K562 (cell line): ENCODE measurements at regions not wholly inside any gene's neighbourhood (a gene's known extent, or its start where the extent isn't known, plus 50 kb on each side); places are given as distances from the start of the nearest gene placed in this dataset.

Source experiments
- CBX3 ChIP-seq, 2 experiments: IDR thresholded peaks; 1 replicate in 1 of 2; 2 replicates in 1 of 2; pipeline ENCODE4 v1.6.1; 2012; ENCODE audit warnings: inconsistent platforms in 2 of 2, low read length in 2 of 2, borderline replicate concordance in 1 of 2, control low read depth in 1 of 2
- CHD2 ChIP-seq: IDR thresholded peaks from 2 replicates; pipeline ENCODE4 v1.6.1; 2011; ENCODE audit warnings: low read depth, low read length
- CREB1 ChIP-seq, 2 experiments: sonication (generic) in 1 of 2; formaldehyde crosslinking in 1 of 2; IDR thresholded peaks; 2 replicates each; pipeline versions ENCODE4 v1.6.1 to v1.8.0; 2012 to 2022; ENCODE audit warnings: inconsistent platforms in 1 of 2, mild to moderate bottlenecking in 1 of 2, missing genetic modification reagents in 1 of 2, moderate library complexity in 1 of 2
- CTCF ChIP-seq, 3 experiments: IDR thresholded peaks in 2 of 3; conservative IDR thresholded peaks in 1 of 3; 2 replicates each; pipeline ENCODE4 v1.5.1; 2011 to 2012; ENCODE audit warnings: low read length in 3 of 3, mild to moderate bottlenecking in 3 of 3, control low read depth in 2 of 3, improper control_type of control experiment in 1 of 3, inconsistent platforms in 1 of 3, low read depth in 1 of 3, mixed read lengths in 1 of 3, moderate library complexity in 1 of 3; ENCODE audit not compliant: insufficient read depth in 2 of 3
- EZH2 ChIP-seq: IDR thresholded peaks from 2 replicates; pipeline ENCODE4 v1.6.1; 2012; ENCODE audit warnings: low read depth, mild to moderate bottlenecking, inconsistent platforms, low read length, borderline replicate concordance
- MAX ChIP-seq: sonication (generic); formaldehyde crosslinking; IDR thresholded peaks from 2 replicates; pipeline ENCODE4 v1.9.0; 2022; ENCODE audit warnings: mild to moderate bottlenecking, missing genetic modification reagents
- NFE2L1 ChIP-seq: fragments of 450-650 bp; IDR thresholded peaks from 2 replicates; pipeline ENCODE4 v1.6.1; 2016; ENCODE audit warnings: missing genetic modification characterization, low read depth, mild to moderate bottlenecking, missing compliant biosample characterization, moderate library complexity, borderline replicate concordance
- NFYB ChIP-seq: IDR thresholded peaks from 2 replicates; pipeline ENCODE4 v1.6.1; 2011; ENCODE audit warnings: mild to moderate bottlenecking, moderate library complexity; ENCODE audit not compliant: insufficient read length; ENCODE audit errors: extremely low read depth
- POLR2AphosphoS2 ChIP-seq: IDR thresholded peaks from 2 replicates; pipeline ENCODE4 v1.6.1; 2012; ENCODE audit warnings: low read length, improper control_type of control experiment
- ZBTB34 ChIP-seq: fragments of 250-450 bp; sonication (Bioruptor Pico); IDR thresholded peaks from 2 replicates; pipeline ENCODE4 v1.8.0; 2021; ENCODE audit warnings: mild to moderate bottlenecking, moderate library complexity
- ZNF212 ChIP-seq: fragments of 450-650 bp; formaldehyde crosslinking; IDR thresholded peaks from 2 replicates; pipeline ENCODE4 v1.4.0; 2020; ENCODE audit warnings: mild to moderate bottlenecking
- ZNF232 ChIP-seq: sonication (generic); formaldehyde crosslinking; IDR thresholded peaks from 2 replicates; pipeline ENCODE4 v1.8.0; 2022; ENCODE audit warnings: mild to moderate bottlenecking, missing genetic modification reagents

- TF ChIP-seq ZNF212 (CRISPR knock-in tag) (no peak), CTCF (IDR thresholded peaks at IDR 0.05 in 2 of 3, conservative IDR thresholded peaks at IDR 0.05 in 1 of 3; ENCODE audit: insufficient read depth in 2 of 3, low read depth in 1 of 3, low read length in 3 of 3) (no peak), POLR2AphosphoS2 (no peak), CREB1 (IDR thresholded peaks at IDR 0.05) (no peak), CREB1 (CRISPR knock-in tag; IDR thresholded peaks at IDR 0.05) (no peak), NFE2L1 (tag) (no peak), ZBTB34 (CRISPR knock-in tag) (no peak), NFYB (no peak), ZNF232 (no peak), EZH2 (no peak), MAX (no peak), CHD2 (no peak), CBX3 (IDR thresholded peaks at IDR 0.05; ENCODE audit: borderline replicate concordance in 1 of 2, low read length in 2 of 2) (no peak)
Observed at GRCh38 chr4:63325140-63325539, 1084.1 kb downstream of the TECRL start.
